Liver (tissue), 8 donors: ENCODE measurements at regions not wholly inside any gene's neighbourhood (a gene's known extent, or its start where the extent isn't known, plus 50 kb on each side); places are given as distances from the start of the nearest gene placed in this dataset.

Source experiments
- DNase-seq: peaks from one replicate; pipeline ENCODE4 v3.0.0-alpha.2; 2017; ENCODE audit warnings: low spot score
- H3K27ac ChIP-seq, 2 donors: one replicate each; pipeline ENCODE4 v1.7.0; 2013; ENCODE audit warnings: inconsistent platforms in 2 of 2, low read length in 2 of 2, control low read depth in 1 of 2, low read depth in 1 of 2, mild to moderate bottlenecking in 1 of 2
- H3K27me3 ChIP-seq, 4 donors: one replicate each; pipeline versions ENCODE4 v1.6.1 to v1.7.0; 2013; ENCODE audit warnings: low read length in 3 of 4, inconsistent platforms in 1 of 4, mild to moderate bottlenecking in 1 of 4, moderate library complexity in 1 of 4; ENCODE audit not compliant: control insufficient read depth in 4 of 4, insufficient read depth in 4 of 4
- H3K36me3 ChIP-seq, 4 donors: one replicate each; pipeline versions ENCODE4 v1.6.1 to v1.7.0; 2013; ENCODE audit warnings: low read length in 3 of 4, mild to moderate bottlenecking in 3 of 4, low read depth in 1 of 4, moderate library complexity in 1 of 4; ENCODE audit not compliant: control insufficient read depth in 4 of 4, insufficient read depth in 3 of 4
- H3K4me1 ChIP-seq, 4 donors: one replicate each; pipeline versions ENCODE4 v1.6.1 to v1.7.0; 2013; ENCODE audit warnings: low read length in 3 of 4, mild to moderate bottlenecking in 3 of 4, moderate library complexity in 1 of 4; ENCODE audit not compliant: control insufficient read depth in 4 of 4, insufficient read depth in 4 of 4
- H3K4me3 ChIP-seq, 3 donors: one replicate each; pipeline versions ENCODE4 v1.6.1 to v1.7.0; 2013; ENCODE audit warnings: low read length in 3 of 3, control low read depth in 1 of 3, low read depth in 1 of 3, mild to moderate bottlenecking in 1 of 3
- H3K9ac ChIP-seq, 2 donors: one replicate each; pipeline ENCODE4 v1.7.0; 2013; ENCODE audit warnings: low read length in 2 of 2, mild to moderate bottlenecking in 2 of 2, moderate library complexity in 2 of 2, control low read depth in 1 of 2, low read depth in 1 of 2
- H3K9me3 ChIP-seq, 4 donors: one replicate each; pipeline versions ENCODE4 v1.6.1 to v1.7.0; 2013; ENCODE audit warnings: low read length in 3 of 4; ENCODE audit not compliant: control insufficient read depth in 4 of 4
- CTCF ChIP-seq: fragments of 150-350 bp; IDR thresholded peaks from 2 replicates; pipeline ENCODE4 v1.5.1; 2017; ENCODE audit warnings: improper control_type of control experiment, low read depth, low read length; ENCODE audit not compliant: missing input control
- EGR1 ChIP-seq, 2 donors: IDR thresholded peaks; 2 replicates each; pipeline ENCODE4 v1.6.1; 2016 to 2018; ENCODE audit warnings: antibody characterized with exemption in 2 of 2, low read depth in 2 of 2
- FOXA1 ChIP-seq: IDR thresholded peaks from 2 replicates; pipeline ENCODE4 v1.6.1; 2016; ENCODE audit warnings: antibody characterized with exemption
- FOXA2 ChIP-seq: IDR thresholded peaks from 2 replicates; pipeline ENCODE4 v1.6.1; 2016; ENCODE audit warnings: antibody characterized with exemption
- GABPA ChIP-seq, 2 donors: IDR thresholded peaks in 1 of 2; conservative IDR thresholded peaks in 1 of 2; 2 replicates each; pipeline ENCODE4 v1.6.1; 2016; ENCODE audit warnings: antibody characterized with exemption in 2 of 2, mild to moderate bottlenecking in 1 of 2, moderate library complexity in 1 of 2
- HNF4G ChIP-seq: IDR thresholded peaks from 2 replicates; pipeline ENCODE4 v1.6.1; 2016; ENCODE audit warnings: antibody characterized with exemption
- MAX ChIP-seq: IDR thresholded peaks from 2 replicates; pipeline ENCODE4 v1.6.1; 2016; ENCODE audit warnings: antibody characterized with exemption
- NR2F2 ChIP-seq: IDR thresholded peaks from 2 replicates; pipeline ENCODE4 v1.6.1; 2016; ENCODE audit warnings: antibody characterized with exemption
- RAD21 ChIP-seq, 2 donors: IDR thresholded peaks; 2 replicates each; pipeline ENCODE4 v1.6.1; 2016; ENCODE audit warnings: antibody characterized with exemption in 2 of 2, mild to moderate bottlenecking in 2 of 2
- SP1 ChIP-seq: IDR thresholded peaks from 2 replicates; pipeline ENCODE4 v1.6.1; 2018; ENCODE audit warnings: antibody characterized with exemption, mild to moderate bottlenecking
- YY1 ChIP-seq: IDR thresholded peaks from 2 replicates; pipeline ENCODE4 v1.6.1; 2016; ENCODE audit warnings: antibody characterized with exemption, mild to moderate bottlenecking
- WGBS: extraction: QIAGEN DNeasy Blood & Tissue Kit; methylation state at CpG from one replicate; pipeline ENCODE4 v1.1.7; 2013; 5-methylcytosine and 5-hydroxymethylcytosine counted together
- TF ChIP-seq, protein P1 (sequence below): IDR thresholded peaks from 2 replicates; pipeline ENCODE4 v1.6.1; 2016; ENCODE audit warnings: antibody characterized with exemption
- TF ChIP-seq, protein P2 (sequence below): IDR thresholded peaks from 2 replicates; pipeline ENCODE4 v1.6.1; 2016; ENCODE audit warnings: antibody characterized with exemption, mild to moderate bottlenecking
- donor health status: healthy.
- donor health status: healthy.
- donor health status: healthy.
- donor health status: healthy.
- donor health status: healthy.

DNA sequence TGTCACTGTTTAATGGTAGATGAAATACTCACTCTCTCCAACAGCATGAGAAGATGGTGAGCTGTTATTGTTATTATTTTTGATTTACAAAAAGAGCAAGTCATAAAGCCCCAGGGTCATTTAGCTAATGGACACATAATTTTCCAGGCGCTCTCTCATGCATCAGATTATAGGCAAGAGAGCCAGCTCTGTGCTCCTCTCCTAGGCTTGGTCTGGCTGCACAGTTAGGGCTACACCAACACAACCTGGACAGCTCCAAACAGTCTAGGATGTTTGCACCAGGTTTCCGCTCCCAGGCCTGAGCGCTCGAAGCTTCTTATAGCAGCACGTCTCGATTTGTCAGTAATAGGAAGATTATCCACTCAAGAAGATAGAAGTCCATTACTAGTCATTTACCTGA, 123.7 kb downstream of the FAM43A start:
- DNase-seq = no peak
- no peaks in the 10 kb centered on the region for H3K27me3 ChIP-seq
- H3K4me3 ChIP-seq = no peak overlapping the region
- no peaks in the 10 kb centered on the region for H3K4me1 ChIP-seq
- no peak overlapping the region for H3K9ac ChIP-seq
- H3K9me3 ChIP-seq = no peaks in the 10 kb centered on the region
- no peak overlapping the region for H3K27ac ChIP-seq
- 96% methylated on average over 6 of the region's 6 CpGs for WGBS
- H3K36me3 ChIP-seq = no peaks in the 10 kb centered on the region
- TF ChIP-seq HNF4G = no peak
- TF ChIP-seq CTCF = no peak
- no peak for TF ChIP-seq EGR1 (IDR thresholded peaks at IDR 0.05; ENCODE audit: low read depth in 2 of 2)
- TF ChIP-seq, protein P1, sequence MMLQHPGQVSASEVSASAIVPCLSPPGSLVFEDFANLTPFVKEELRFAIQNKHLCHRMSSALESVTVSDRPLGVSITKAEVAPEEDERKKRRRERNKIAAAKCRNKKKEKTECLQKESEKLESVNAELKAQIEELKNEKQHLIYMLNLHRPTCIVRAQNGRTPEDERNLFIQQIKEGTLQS = no peak
- TF ChIP-seq YY1 = no peak
- TF ChIP-seq FOXA2 = no peak
- TF ChIP-seq NR2F2 = no peak
- TF ChIP-seq GABPA (IDR thresholded peaks at IDR 0.05 in 1 of 2, conservative IDR thresholded peaks at IDR 0.05 in 1 of 2) = no peak
- TF ChIP-seq RAD21 (IDR thresholded peaks at IDR 0.05) = no peak
- TF ChIP-seq MAX = no peak
- TF ChIP-seq SP1 = no peak

- TF ChIP-seq CTCF = no peak
- TF ChIP-seq SP1 = no peak
- TF ChIP-seq, protein P2, sequence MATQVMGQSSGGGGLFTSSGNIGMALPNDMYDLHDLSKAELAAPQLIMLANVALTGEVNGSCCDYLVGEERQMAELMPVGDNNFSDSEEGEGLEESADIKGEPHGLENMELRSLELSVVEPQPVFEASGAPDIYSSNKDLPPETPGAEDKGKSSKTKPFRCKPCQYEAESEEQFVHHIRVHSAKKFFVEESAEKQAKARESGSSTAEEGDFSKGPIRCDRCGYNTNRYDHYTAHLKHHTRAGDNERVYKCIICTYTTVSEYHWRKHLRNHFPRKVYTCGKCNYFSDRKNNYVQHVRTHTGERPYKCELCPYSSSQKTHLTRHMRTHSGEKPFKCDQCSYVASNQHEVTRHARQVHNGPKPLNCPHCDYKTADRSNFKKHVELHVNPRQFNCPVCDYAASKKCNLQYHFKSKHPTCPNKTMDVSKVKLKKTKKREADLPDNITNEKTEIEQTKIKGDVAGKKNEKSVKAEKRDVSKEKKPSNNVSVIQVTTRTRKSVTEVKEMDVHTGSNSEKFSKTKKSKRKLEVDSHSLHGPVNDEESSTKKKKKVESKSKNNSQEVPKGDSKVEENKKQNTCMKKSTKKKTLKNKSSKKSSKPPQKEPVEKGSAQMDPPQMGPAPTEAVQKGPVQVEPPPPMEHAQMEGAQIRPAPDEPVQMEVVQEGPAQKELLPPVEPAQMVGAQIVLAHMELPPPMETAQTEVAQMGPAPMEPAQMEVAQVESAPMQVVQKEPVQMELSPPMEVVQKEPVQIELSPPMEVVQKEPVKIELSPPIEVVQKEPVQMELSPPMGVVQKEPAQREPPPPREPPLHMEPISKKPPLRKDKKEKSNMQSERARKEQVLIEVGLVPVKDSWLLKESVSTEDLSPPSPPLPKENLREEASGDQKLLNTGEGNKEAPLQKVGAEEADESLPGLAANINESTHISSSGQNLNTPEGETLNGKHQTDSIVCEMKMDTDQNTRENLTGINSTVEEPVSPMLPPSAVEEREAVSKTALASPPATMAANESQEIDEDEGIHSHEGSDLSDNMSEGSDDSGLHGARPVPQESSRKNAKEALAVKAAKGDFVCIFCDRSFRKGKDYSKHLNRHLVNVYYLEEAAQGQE = no peak
- TF ChIP-seq RAD21 (IDR thresholded peaks at IDR 0.05) = no peak
- TF ChIP-seq FOXA1 = no peak
- TF ChIP-seq NR2F2 = no peak
- TF ChIP-seq FOXA2 = no peak
- WGBS = 70% methylated on average over 4 of the region's 4 CpGs
- H3K4me3 ChIP-seq = no peak overlapping the region
- H3K4me1 ChIP-seq = no peaks in the 10 kb centered on the region
- DNase-seq = no peak
- H3K27ac ChIP-seq = no peak overlapping the region
- no peaks in the 10 kb centered on the region for H3K27me3 ChIP-seq
- H3K9me3 ChIP-seq = no peaks in the 10 kb centered on the region
- no peaks in the 10 kb centered on the region for H3K36me3 ChIP-seq
- H3K9ac ChIP-seq = no peak overlapping the region
Observed at GRCh38 chr3:194810076-194810475, 124.4 kb downstream of the FAM43A start.
